Activated T-cell treated with anti-CD3 and anti-CD28 coated beads for 48 hours (primary cell): ENCODE measurements at regions not wholly inside any gene's neighbourhood (a gene's known extent, or its start where the extent isn't known, plus 50 kb on each side); places are given as distances from the start of the nearest gene placed in this dataset.

Experiments
- DNase-seq: peaks from one replicate; pipeline ENCODE4 v3.0.0-alpha.2; 2020; ENCODE audit warnings: low read depth

DNA sequence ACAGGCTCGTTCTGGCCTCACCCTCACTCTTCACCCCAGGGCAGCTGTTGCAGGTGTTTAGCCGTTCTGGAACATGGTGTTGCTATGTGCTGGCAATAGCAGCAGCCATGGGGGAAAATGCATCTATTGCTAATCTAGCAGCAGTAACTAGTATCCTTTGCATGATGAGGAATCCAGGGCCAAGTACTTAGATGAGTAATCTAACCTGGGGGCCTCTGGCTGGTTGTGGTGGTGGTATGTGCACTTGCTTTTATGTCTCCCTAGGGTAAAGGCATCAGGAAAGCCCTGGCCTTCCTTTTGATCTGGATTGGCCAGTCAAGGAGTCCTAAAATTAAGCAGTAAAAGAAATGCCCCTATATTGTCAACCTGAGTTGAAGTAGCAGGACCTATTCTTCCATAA, 594.5 kb upstream of the MAP3K7 start:
- DNase-seq = no peak

DNA sequence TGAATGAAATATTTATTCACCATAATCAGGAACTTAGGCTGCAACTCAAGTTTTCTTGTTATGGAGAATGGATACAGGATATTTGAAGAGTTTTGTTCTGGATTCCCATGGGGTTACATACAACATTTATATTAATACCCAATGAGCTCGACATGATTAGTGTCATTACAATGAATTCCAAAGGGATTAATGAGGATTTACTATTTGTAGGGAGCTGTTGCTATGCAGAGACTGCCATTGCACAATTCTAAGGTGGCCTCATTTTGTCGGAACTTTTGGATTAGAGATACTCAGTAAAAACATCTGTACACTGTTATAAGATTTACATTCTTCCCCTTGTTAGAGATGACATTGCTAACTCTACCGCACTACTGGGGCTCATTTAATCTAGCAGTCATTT, 586.8 kb upstream of the MAP3K7 start:
- no peak for DNase-seq

DNA sequence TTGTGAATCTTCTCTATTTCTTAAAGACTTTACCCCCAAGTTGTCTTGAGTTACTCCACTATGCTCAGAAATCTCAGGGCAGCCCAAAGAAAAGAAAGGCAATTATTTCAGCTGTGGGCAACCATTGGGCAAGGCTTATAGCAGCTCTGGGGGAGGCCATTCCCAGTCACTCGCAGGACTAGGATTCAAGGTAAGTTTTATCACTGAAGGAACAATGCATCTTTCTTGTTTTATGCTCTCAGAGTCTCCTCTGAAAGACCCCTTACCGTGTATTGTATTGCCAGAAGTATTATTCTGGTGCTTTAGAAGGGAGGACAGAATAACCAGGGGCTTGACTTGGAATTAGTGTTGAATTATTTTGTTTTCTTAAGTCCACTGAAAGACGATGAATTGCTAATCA, 586.3 kb upstream of the MAP3K7 start:
- DNase-seq = no peak

DNA sequence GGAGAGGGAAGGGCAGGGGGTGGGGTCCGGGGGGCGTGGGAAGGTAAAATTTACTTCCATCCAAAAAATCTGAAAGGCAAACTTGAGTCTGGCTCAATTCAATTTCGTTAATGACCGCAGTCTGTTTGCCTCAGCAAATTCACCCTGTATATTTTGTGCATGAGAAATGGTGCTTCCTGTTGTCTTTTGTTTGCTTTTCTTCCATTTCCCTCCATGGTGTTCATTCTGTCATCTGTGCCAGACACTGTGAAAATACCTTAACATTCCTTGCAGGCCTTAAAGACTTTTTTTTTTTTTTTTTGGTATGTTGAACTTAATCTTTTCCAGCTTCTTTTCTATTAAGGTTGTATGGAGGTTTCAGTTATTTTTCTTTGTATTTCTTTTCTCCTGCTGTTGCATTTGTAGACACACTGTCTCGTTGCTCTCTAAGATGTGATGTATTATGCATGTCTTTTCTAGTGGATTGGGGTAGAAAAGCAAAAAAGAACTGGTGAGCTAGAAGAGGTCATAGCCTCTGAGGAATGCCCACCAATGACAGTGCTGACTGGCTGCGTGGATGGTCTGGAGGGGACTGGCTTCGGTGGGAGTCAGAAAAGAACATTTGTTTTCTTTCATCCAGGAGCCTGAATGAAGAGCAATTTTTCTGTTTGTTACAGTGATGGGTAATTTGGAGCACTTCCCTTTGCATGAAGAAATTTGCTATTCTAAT, 585.0 kb upstream of the MAP3K7 start:
- DNase-seq = no peak

DNA sequence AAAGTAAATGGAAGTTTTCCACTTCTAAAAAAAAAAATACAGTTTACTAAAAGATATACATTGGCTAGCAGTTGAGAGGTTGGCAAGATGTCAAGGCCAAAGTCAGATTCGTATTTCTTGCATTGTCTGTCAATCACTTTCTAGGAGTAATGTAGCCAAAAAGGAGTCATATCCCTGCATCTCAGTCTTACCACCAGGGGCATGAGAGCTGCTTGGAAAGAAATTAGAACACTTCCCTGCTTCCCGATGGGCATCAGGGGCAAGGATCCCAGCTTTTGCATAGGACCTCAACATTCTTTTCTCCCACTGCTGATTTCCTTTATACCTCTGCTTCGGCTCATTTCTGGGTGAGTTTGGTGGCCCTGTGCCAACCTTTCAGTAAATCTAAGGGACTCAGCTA, 581.0 kb upstream of the MAP3K7 start:
- no peak for DNase-seq

DNA sequence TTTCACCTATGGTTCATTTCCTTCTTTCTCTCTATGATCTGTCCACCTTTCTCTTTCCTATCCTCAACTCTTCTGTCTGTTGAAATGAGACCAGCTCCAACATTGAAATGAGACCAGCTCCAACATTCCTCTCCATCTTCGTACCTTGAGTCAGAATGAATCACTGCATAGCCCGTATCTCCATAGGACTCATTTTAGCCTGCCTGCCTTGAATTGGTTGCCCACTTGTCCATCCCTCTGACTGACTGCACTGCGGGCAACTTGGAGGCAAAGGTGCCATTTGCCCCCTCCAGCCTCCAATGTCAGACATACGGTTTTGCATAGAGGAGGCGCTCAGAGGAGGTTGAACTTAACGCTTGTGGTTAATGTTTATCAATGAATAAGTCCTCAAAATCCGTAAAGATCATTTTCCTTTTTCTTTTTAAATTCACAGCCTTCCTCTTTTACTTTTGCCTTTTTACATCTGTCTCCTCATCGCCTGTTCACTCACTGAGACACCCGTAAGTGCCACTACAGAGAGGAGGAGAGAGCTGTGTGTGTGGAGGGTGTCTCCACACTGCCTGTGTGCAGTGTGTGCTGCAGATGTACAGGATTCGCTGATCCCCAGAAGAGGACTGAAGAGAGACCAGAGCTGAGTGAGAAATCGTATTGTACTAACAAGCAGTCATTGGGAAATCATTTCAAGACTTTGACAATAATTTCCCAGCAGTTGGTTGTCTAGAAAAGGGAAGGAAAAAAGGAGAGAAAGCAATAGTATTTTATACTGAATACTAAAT, 579.6 kb upstream of the MAP3K7 start:
- DNase-seq = no peak

DNA sequence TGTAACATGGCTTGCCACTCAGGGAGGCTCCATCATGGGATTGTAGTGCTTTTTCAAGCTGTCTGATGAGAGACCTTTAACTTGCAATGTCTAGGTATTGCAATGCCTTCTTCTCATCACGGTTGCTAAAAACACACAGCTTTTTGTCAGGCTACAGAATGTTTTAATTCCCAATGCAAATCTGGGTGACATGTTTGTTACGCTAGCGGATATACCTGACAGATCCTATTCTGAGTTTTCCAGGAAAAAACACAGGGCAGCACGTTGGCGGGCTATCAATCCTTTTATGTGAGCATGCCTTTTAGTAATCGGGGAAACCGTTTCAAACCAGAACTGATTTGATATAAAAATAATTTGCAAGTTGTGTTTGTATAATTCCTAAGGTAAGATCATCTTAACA, 577.2 kb upstream of the MAP3K7 start:
- DNase-seq = no peak

DNA sequence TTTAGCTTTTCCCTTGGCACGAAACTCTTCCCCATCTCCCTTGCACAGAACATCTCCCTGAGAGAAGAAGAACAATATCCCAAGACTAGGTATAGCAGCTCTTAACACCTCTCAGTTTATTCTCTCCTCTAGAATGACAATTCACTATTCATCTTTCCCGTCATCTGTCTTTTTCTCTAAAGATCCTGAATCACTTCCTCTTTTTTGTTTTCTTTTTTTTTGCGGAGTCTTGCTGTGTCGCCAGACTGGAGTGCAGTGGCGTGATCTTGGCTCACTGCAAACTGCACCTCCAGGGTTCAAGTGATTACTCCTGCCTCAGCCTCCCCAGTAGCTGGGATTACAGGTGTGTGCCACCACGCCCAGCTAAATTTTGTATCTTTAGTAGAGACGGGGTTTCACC, 574.4 kb upstream of the MAP3K7 start:
- DNase-seq = no peak

DNA sequence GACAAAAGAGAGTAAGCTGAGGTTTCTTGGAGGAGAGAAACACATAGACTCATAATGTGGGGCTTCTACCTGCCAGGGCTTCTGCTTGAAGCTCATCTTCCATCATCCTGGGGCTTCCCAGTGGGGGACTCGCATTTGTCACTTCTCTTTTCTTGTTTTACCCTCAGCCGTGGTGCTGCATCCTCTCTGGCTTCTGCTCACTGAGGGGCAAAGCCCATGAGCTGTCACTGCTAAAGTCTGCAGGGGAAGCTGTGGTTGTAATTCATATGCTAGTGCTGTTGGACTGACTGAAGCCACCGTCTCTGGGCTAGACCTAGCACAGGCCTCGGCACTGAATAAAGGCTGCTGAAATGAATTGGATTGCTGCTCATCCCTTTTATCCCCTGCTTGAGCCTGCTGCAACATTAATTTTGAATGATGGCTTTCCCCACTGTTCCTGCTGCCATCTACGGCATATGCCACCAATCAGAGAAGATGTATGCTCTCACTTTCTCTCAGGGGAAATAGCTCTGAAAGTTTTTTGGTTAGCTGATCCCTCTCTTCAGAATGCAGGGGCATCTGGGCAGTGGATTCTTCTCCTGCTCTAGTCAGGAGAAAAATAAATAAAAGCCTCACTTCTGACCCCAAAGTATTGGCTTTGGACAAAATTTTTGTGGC, 568.4 kb upstream of the MAP3K7 start:
- DNase-seq = no peak

DNA sequence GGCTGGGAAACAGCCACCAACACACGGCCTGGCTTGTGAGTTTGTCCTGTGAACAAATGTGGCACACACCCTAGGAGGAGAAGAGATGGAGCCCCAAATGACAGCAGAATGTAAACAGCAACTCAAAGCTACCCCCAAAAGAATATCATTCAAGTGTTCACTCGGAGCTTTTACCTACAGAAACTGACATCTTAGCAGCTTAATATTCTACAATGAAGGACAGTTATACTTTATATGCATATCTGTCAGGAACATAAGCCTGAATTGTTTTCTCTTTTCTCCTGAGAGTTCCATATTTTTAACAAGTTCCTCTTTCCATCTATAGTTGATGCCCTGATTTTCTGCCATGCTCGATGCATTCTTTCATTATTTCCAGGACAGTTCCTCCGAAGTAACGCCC, 566.0 kb upstream of the MAP3K7 start:
- no peak for DNase-seq

DNA sequence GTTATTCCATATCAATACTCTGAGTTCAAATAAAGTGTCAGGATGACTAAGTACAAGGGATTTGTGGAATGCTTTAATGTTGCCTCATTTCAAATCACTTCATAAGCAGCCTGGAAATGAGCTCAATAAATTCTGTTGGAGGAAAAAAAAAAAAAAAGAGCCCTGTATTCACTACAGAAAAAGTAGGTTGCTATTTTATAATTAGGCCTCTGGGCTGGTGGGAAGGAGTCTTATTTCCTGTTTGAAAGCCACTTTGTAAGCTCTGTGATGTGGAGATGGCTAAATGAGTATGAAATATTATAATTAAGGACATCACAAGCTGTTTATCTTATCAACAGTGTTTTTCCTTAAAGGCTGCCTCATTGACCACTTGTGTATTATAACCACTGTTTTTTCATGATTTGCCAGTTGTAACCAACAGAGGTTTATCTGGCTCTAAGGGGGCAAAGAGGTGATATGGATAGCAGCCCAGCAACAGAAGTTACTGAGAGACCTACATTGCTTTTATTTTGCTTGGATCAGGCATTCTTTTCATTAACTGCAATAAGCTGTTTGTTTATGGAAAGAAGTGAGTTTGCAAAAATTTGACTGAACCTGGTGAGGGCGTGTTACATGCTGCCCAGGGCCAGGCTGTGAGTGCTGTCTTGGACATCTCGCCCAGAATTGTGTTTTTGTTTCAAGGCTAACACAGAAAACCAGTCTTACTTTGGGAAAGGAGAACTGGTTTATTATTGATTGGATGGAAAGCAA, 563.3 kb upstream of the MAP3K7 start:
- DNase-seq = no peak

DNA sequence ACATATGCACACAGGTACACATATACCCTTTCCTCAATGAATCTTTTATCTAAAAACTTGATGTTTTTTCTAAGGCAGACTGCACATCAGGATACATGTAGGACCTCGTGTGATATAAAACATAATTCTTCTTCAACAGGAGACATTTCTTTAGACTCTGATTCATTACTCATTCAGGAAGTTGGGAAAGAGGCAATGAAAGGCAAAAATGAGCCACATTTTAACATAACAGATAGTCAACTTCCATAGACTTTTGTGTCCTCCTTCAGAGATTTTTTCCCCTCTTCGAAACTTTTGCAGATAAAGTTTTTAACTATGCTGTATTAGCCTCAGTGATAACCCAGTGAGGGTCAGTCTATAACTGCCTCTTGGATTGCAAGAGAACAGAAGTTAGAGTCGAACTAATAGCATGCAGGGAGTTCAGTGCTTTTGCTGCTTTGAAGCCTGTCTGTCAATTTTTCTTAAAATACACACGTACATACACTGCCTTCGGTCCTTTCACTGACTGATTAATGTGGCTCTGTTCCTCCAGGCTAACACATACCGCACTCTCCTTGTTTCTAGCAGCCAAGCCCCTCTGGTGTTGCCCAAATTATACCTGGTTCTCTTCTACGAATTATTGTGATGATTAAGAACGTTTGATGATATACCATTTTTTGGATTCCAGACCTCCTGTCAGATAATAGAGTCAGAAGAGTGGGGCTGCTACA, 562.5 kb upstream of the MAP3K7 start:
- DNase-seq = no peak

DNA sequence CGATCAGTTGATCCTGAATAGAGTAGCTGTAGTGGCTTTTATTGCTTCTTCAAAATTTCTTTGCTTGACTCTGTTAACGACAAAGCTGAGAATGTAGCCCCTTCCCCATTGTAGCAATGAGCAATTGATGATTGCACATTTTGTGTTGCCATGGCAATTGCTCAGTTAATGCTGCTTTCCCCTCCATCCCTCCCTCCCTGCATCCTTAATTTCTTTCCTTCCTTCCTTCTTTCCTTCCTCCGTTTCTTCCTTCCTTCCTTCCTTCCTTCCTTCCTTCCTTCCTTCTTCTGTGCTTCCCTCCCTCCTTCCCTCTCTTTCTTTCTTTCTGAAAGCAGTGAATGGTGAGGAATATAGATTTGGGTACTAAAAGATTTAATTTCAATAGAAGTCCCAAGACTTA, 557.3 kb upstream of the MAP3K7 start:
- no peak for DNase-seq

DNA sequence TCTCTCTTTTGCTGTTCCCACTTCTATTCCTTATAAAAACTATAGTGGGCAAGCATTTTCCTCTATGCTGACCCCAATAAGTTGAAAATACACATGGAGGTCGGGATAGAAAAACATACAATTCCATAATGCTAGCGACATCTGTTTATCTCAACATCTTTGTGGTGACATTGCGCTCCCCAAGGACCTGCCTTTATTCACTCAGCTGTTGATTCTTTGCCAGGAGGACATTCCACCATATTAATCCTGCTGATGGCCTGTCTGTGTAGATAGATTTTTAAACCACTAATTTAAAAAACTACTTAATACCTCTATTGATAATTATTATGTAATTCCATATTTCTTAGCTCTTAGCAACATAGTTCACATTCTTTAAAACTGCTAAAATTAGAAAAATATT, 555.3 kb upstream of the MAP3K7 start:
- DNase-seq = no peak

DNA sequence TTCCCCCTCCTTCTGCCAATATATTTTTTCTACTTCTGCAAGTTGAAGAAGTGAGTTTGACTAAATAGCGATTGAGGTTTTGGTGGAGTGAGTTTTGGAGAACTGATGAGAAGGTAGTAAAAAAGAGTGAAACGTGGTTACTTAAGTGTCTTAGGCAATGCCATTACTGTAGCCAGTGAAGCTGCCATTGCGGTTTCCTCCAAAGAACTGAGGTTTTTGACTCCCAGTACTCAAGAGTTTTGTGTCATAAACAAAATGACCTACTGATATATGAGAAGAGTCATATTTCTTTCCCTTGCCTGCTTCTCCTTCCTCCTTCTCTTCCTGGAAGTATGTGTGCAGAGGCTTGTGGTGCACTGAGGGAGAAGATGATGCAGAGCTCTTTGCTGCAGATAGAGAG, 554.5 kb upstream of the MAP3K7 start:
- no peak for DNase-seq

DNA sequence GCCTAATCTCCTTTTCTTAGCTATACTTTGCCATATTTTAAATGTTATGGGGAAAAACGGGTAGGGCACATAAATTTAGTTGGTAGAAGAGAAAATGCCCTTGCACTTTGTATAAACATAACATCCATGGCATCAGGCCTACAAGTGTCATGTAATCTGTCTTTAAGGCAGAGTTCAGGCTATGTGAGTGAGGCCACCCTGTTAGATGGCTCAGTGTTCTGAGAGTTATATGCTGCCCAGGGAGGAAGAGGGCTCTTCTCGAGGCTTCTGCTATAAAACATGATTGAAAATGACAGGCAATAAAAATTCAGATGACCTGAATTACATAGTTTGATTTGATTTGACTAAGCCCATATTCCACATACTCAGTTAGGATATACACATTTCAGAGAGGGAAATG, 553.6 kb upstream of the MAP3K7 start:
- DNase-seq = no peak

DNA sequence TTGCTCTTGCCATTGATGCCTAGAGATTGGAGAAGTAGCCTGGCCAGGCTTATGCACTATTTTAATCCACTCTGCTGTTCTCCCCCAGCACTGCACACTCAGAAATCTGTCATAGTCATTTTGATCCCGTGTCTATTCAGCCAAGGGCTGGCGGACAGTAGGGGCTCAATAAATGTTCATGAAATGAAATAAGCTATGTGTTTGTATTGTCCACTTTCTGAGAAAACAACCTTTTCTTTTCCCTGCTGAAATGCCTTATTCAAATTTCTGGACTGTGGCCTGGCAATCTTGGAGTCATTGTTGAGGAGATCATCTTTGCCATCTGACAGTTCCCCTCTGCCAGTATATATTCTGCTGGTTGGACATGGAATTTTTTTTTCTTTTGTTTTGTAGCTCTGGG, 550.4 kb upstream of the MAP3K7 start:
- DNase-seq = no peak

DNA sequence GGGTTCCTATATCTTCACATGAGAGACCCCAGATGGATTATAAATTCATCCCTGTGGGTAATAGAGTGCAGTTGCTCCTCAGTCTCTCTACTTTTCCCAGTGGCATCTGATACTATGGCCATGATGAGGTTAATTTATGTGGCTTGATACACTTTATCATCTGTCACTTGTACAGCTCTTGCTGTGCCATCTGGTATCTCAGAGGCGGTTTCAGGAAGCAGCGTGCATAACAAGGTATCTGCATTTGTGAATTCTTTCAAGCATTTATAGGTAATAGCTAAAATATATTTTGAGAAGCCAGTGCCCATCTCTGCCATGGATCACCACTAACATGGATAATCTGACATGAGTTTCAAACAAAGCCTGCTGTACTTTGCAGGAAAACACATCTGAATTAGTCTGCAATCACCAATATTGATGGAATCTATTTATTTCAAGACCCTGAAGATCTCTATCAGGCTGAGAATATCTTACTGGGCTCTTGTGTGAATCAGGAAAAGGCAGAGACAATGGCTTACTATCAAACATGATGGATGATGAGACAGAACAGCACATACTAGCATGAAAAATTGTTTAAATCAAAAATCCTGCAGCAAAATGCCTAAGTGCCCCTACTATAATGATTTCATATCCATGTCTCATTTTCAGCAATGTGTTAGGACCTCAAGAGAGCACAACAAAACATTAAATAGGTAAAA, 548.7 kb upstream of the MAP3K7 start:
- DNase-seq = no peak

DNA sequence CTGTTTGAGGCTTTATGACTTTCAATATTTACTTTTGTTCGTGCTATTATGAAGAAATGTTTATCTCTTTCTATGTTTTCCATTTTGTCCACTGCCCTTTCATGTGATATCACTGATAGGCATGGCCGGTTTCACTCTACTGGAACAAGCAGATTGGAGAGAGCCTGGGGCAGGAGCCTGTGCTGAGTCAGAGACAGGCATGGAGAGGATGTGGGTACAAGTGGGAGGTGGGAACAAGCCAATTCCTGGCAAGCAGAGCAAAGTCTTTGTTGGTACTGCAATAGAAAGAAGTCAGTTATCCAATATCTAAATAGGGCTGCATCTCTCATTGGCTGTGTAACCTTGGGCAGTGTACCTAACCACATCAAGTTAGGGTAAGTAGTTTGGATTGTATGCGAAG, 545.6 kb upstream of the MAP3K7 start:
- no peak for DNase-seq

DNA sequence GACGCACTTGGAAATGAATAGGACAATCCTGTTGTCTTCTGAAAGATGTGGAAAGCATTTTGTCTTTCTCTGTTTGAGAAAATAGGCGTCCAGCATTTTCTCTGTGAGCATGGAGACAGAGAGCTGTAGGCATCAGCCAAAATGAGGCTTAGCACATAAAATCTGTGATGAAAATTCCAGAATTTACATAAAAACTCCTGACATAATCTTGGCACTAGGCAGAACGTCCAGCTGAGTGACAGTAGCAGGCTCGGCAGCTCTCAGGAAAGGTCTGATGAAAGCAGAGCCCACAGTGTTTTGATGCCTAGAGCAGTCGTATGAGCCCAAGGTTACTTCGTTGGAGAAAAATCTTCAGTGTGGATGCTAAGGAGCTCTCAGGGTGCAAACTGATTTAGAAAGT, 543.3 kb upstream of the MAP3K7 start:
- no peak for DNase-seq

DNA sequence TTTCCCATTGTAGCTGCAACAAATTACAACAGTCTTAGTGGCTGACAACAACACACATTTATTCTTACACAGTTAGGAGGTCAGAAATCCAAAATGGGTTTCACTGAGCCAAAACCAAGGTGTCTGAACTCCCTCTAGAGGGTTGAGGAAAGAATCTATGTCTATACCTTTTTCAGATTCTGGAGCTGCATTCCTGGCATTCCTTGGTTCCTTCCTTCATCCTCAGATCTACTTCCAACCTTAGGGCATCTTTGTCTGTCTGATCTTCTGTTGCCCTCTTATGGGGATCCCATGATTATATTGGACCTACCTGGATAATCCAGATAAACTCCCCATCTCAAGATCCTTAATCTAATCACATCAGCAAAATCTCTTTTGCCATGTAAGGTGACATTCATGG, 540.9 kb upstream of the MAP3K7 start:
- no peak for DNase-seq
